Loucy (cell line): ENCODE measurements at regions not wholly inside any gene's neighbourhood (a gene's known extent, or its start where the extent isn't known, plus 50 kb on each side); places are given as distances from the start of the nearest gene placed in this dataset.

Source experiments
- H2AFZ ChIP-seq: fragments of 200-600 bp; sonication (generic); 2 replicates; pipeline ENCODE4 v1.6.0; 2016; ENCODE audit warnings: antibody characterized with exemption, mild to moderate bottlenecking, low read length, moderate library complexity
- H3F3A ChIP-seq: fragments of 200-600 bp; 2 replicates; pipeline ENCODE4 v1.6.0; 2016; ENCODE audit warnings: antibody characterized with exemption, low read depth, mild to moderate bottlenecking
- H3K27me3 ChIP-seq: fragments of 200-600 bp; sonication (generic); 2 replicates; pipeline ENCODE4 v1.6.1; 2014; ENCODE audit warnings: low read length, mild to moderate bottlenecking; ENCODE audit not compliant: insufficient read depth, poor library complexity, severe bottlenecking
- H3K36me3 ChIP-seq: fragments of 200-600 bp; sonication (generic); 2 replicates; pipeline ENCODE4 v1.6.1; 2016; ENCODE audit warnings: low read length; ENCODE audit not compliant: insufficient read depth
- H3K4me1 ChIP-seq: fragments of 200-600 bp; sonication (generic); 2 replicates; pipeline ENCODE4 v1.5.1; 2014; ENCODE audit warnings: low read length, mild to moderate bottlenecking; ENCODE audit not compliant: insufficient read depth, poor library complexity, severe bottlenecking
- H3K4me2 ChIP-seq: fragments of 200-600 bp; sonication (generic); 2 replicates; pipeline ENCODE4 v1.6.0; 2014; ENCODE audit warnings: antibody characterized with exemption, low read length, low read depth, mild to moderate bottlenecking; ENCODE audit not compliant: poor library complexity, severe bottlenecking
- H3K4me3 ChIP-seq: fragments of 200-600 bp; sonication (generic); 2 replicates; pipeline ENCODE4 v1.5.1; 2014; ENCODE audit warnings: low read length, mild to moderate bottlenecking, mixed read lengths; ENCODE audit not compliant: poor library complexity, severe bottlenecking
- H3K79me2 ChIP-seq: fragments of 200-600 bp; sonication (generic); 2 replicates; pipeline ENCODE4 v1.6.1; 2014; ENCODE audit warnings: low read length; ENCODE audit not compliant: insufficient read depth
- H3K9ac ChIP-seq: fragments of 200-600 bp; sonication (generic); 2 replicates; pipeline ENCODE4 v1.6.0; 2014; ENCODE audit warnings: mild to moderate bottlenecking, low read depth, low read length, moderate library complexity; ENCODE audit not compliant: poor library complexity, severe bottlenecking
- H3K9me2 ChIP-seq: fragments of 200-600 bp; sonication (generic); replicated peaks from 2 replicates; pipeline ENCODE4 v1.6.1; 2016; ENCODE audit warnings: low read depth, low read length, mixed read lengths
- H3K9me3 ChIP-seq: fragments of 200-600 bp; sonication (generic); 2 replicates; pipeline ENCODE4 v1.6.1; 2014; ENCODE audit warnings: mild to moderate bottlenecking, antibody characterized with exemption, low read length, low read depth; ENCODE audit not compliant: insufficient read depth
- H4K20me1 ChIP-seq: fragments of 200-600 bp; sonication (generic); 2 replicates; pipeline ENCODE4 v1.6.0; 2014; ENCODE audit warnings: antibody characterized with exemption, low read length, mild to moderate bottlenecking; ENCODE audit not compliant: insufficient read depth, poor library complexity, severe bottlenecking
- CTCF ChIP-seq: fragments of 200-600 bp; sonication (generic); conservative IDR thresholded peaks from 2 replicates; pipeline ENCODE4 v1.5.1; 2014; ENCODE audit warnings: mild to moderate bottlenecking, antibody characterized with exemption, low read length
- EZH2phosphoT487 ChIP-seq: fragments of 200-600 bp; IDR thresholded peaks from 2 replicates; pipeline ENCODE4 v1.6.1; 2018; ENCODE audit warnings: antibody characterized with exemption, mild to moderate bottlenecking, moderate library complexity, borderline replicate concordance

DNA sequence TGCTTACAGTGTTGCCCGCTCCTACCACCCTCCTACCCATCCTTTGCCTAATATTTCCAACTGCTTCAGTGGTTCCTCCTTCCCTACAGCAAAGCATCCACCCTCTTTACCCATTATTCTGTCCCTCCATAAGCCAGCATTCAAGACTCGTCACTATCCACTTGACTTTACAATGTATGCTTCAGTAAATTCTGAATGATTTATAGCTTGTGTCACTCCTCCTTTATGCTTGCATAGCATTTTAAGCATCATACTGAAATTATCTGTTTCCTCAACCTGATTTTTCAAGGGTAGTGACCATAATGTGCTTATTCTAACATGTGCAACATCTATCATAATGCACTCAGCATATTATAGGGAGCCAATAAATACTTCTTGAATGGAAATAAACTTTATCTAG is 365.5 kb downstream of the RAB28 start:
- Histone ChIP-seq H3K9me2 (no peaks in the 10 kb centered on the region), H3K27me3 (no peaks in the 10 kb centered on the region), H3K79me2 (no peaks in the 10 kb centered on the region), H3K36me3 (no peaks in the 10 kb centered on the region), H4K20me1 (no peaks in the 10 kb centered on the region), H3K9me3 (no peaks in the 10 kb centered on the region), H3K4me2 (no peak overlapping the region), H3K4me3 (no peak overlapping the region), H3F3A (no peaks in the 10 kb centered on the region), H3K4me1 (no peaks in the 10 kb centered on the region), H3K9ac (no peak overlapping the region), H2AFZ (no peak overlapping the region)
- TF ChIP-seq CTCF (no peak), EZH2phosphoT487 (no peak)

DNA sequence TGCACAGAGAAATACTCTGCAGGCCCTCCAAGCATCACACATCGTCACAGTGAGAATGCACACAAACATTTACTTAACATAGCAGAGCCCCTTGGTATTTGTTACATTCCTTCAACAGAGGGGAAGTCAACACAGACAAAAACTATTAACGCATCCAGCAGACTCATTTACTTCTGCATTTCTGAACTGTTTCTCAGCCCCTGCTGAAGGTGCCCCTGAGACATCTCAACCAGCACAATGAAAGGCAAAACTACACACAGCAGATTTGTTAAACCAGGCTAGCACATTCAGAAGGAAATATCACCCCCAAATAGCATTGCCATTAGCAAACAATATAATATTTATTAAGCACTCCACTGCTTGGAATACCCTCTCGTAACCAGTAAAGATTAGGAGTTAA is 367.0 kb downstream of the RAB28 start:
- Histone ChIP-seq H3K79me2 (no peaks in the 10 kb centered on the region), H3K27me3 (no peaks in the 10 kb centered on the region), H3K9me3 (no peaks in the 10 kb centered on the region), H4K20me1 (no peaks in the 10 kb centered on the region), H3K36me3 (no peaks in the 10 kb centered on the region), H2AFZ (no peak overlapping the region), H3K4me1 (no peaks in the 10 kb centered on the region), H3F3A (no peaks in the 10 kb centered on the region), H3K4me2 (no peak overlapping the region), H3K9me2 (no peaks in the 10 kb centered on the region), H3K4me3 (no peak overlapping the region), H3K9ac (no peak overlapping the region)
- no peak for TF ChIP-seq EZH2phosphoT487
- no peak for TF ChIP-seq CTCF

- H3K4me3 ChIP-seq = no peak overlapping the region
- no peaks in the 10 kb centered on the region for H3K4me1 ChIP-seq
- H3K9me3 ChIP-seq = no peaks in the 10 kb centered on the region
- no peak overlapping the region for H3K9ac ChIP-seq
- H3K9me2 ChIP-seq = 0 out of 2 replicates have a peak, but pooled peaks cover 5% of the 10 kb centered on the region
- H3K79me2 ChIP-seq = no peaks in the 10 kb centered on the region
- no peak overlapping the region for H3K4me2 ChIP-seq
- no peaks in the 10 kb centered on the region for H3F3A ChIP-seq
- H3K27me3 ChIP-seq = no peaks in the 10 kb centered on the region
- no peak overlapping the region for H2AFZ ChIP-seq
- H3K36me3 ChIP-seq = no peaks in the 10 kb centered on the region
- no peaks in the 10 kb centered on the region for H4K20me1 ChIP-seq
- TF ChIP-seq EZH2phosphoT487 (no peak), CTCF (no peak)
These were observed 372.1 kb downstream of the RAB28 start for GRCh38 chr4:13112030-13112429.
